ENCODE measurements at regions not wholly inside any gene's neighbourhood (a gene's known extent, or its start where the extent isn't known, plus 50 kb on each side); places are given as distances from the start of the nearest gene placed in this dataset.

GRCh38 chr9:120117081-120117480 lies 462.9 kb downstream of the CDK5RAP2 start:
- no peak for DNase-seq (ENCODE audit: low spot score)

GRCh38 chr9:120110520-120110919 lies 469.4 kb downstream of the CDK5RAP2 start:
- no peak for DNase-seq (ENCODE audit: low spot score)

DNA sequence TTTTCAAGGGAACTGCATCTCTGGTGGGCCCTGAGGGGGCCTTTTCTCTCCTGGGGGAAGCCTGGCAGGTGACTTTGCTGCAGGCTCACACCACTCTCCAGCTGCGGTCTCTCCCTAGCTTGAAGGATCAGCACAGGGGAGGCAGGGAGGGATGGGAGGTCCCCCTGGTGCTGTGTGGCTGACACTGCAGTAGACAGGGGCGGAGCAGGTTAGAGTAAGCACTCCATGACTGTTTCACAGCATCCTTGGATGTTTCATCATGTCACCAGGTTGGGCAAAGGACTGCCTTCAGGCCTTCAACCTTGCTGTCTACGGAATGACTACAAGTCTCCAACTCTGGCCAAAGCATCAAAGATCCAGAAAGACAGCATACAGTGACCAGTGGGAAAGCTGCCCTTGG lies 470.7 kb downstream of the CDK5RAP2 start:
- no peak for DNase-seq (ENCODE audit: low spot score)

DNA sequence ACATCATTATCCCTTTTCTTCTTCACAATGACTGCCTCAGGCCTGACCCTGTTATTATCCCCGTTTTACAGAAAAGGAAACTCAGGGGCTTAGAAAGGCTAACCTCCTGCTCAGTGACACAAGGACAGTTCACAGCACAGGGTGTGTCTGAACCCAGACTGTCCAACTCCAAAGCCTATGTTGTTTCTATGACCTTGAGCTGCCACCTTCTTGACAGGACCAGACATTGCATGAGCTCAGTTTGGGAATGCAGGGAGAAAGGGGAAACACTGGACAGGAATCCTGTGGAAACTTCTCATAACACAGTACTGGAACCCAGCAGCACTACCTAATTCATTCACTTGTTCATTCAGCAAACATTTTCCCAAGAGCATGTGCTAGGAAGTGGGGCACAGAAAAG lies 472.8 kb downstream of the CDK5RAP2 start:
- DNase-seq (ENCODE audit: low spot score): no peak

- no peak for DNase-seq (ENCODE audit: low spot score)
These were observed 475.2 kb downstream of the CDK5RAP2 start for GRCh38 chr9:120104771-120105170.

DNA sequence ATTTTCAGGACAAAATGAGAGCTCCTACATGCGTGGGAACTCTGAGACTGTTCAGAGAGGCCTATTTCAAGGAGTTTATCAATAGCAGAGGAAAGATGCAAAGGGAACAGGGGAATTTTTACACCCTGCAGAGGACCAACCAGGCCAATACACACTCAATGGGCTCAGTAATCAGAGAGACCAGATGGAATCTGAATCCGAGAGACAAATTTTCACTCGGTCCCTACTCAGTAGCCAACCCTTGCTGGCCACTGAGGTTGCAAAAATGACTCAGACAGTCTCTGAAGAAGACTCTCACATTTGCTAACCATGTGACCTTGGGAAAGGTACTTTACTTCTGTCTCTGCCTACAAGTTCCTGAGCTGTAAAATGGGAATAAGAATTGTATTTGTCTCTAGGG lies 479.4 kb downstream of the CDK5RAP2 start:
- no peak for DNase-seq (ENCODE audit: low spot score)

DNA sequence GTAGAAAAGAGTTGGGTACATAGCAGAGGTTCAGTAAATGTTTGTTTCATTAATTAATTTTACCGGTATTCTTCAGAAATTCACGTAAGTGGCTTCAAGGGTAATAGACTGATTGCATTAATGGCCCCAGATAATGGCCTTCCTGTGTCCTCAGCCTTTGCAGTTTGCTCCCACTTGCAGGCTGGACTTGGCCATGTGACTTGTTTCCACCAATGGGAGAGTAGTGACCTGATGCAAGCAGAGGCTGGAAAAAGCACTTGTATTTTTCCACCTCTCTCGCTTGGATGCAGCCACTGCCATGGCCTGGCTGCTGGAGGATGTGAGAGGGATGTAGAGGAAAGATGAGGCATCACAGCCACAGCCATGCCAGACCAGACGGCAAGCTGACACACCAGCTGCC lies 480.9 kb downstream of the CDK5RAP2 start:
- no peak for DNase-seq (ENCODE audit: low spot score)

DNA sequence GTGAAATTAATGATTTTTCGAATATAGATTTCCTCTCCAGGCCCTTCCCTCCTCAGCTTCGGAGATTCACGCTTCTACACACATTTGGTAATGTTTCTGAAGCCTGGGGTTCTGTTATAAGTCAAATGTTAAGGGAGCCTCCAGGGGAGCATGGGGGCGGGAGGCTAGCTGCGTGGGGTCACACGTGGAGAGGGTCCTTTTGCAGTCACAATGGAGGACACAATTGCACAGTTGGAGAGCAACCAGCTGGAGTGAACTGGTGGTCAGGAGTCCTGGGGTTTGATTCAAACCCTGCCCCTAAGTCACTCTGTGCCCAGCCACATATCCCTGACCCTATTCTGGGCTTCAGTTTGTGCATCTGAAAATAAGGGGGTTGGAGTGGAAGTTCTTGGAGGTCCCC lies 481.4 kb downstream of the CDK5RAP2 start:
- DNase-seq (ENCODE audit: low spot score): no peak

DNA sequence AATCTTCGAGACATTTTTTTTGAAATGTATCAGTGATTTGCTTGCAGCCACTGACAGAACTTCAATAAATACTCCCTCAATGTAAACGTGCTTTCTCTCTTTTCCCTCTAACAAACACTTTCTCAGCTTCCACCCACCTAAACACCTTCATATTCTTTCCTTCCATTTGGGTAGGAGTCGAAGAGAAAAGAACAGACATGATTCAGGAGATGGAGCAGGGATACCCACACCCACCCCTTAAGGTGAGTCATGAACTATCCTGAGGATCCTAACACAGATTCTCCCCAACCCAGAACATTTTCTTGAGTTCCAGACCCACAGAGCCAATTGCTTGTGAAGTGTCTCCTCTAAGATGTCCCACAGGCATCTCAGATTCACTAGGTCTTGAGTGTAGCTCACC lies 488.8 kb downstream of the CDK5RAP2 start:
- no peak for DNase-seq (ENCODE audit: low spot score)

DNA sequence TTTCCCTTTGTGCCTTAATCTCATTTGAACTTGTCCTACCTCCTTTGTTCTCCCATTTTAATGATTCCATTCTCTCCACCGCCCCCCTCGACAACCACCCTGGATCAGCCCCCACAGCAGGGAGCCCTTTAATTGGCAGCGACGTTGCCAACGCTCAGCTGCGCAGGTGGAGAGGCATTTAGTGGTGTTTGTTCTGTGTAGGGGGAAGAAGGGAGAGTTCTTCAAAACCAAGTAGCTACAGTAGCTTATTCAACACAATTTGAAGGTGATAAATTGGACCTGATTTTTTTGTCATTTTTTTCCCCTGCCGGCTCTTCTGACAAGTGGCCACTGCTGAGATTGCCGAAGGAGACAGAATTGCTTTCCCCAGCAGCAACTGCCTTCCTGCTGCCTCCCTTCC lies 499.1 kb downstream of the CDK5RAP2 start:
- no peak for DNase-seq (ENCODE audit: low spot score)

DNA sequence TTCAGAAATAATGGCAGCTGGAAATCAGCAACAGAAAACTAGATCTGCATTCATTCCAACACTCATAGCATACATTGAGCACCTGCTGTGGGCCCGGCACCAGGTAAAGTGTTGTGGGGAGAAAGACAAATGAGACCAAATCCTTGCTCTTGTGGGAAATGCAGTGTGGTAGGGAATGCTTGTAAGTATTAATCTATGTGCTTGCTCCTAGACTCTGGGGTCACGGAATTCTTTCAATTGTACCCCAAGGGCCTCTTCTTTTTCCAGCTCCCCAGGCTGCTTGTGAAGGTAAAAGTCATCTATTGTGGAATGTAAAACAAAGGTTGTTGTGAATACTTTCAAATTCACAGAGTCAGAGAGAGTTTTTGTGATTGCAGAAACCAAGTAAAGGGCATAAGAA lies 501.9 kb downstream of the CDK5RAP2 start:
- DNase-seq (ENCODE audit: low spot score): no peak

DNA sequence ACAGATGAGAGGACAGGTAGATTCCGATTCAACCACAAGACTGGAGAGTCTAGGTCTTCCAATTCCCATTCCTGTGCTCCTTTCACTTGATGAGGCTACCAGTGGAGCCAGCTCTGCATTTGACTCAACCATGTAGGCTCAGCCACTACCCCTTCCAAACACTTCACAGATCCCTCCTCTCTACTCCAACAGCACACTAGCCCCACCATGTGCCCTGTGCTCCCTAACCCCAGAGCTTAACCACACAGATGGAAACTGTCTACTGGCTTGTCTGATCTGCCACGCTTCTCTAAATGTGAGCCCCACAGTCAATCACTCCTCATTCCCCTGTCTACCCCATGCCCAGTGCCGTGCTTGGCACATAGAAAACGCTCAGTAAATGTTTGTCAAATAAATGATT lies 508.2 kb downstream of the CDK5RAP2 start:
- DNase-seq (ENCODE audit: low spot score): no peak

GRCh38 chr9:120066315-120066714 lies 513.7 kb downstream of the CDK5RAP2 start:
- peak; percentile 69 for DNase-seq (ENCODE audit: low spot score)

DNA sequence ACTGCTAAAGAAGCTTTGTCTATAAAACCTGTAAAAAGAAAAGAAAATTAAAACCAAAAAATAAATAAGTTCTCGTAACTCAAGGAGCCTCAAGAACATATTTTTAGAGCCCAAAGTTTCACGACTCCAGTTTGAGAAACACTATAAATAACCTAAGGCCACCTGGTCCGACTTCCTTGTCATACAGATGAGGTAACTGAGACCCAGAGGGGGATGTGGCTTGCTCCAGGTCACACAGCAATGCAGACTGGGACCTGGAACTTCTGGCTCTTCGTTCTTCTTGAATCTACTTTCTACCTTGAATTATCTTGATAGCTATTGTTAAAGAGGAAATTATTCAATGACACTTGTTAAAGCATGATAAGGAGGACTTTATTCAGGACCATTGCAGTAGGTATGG lies 514.8 kb downstream of the CDK5RAP2 start:
- no peak for DNase-seq (ENCODE audit: low spot score)

- no peak for DNase-seq (ENCODE audit: low spot score)
These were observed 535.0 kb downstream of the CDK5RAP2 start for GRCh38 chr9:120045011-120045410.

DNA sequence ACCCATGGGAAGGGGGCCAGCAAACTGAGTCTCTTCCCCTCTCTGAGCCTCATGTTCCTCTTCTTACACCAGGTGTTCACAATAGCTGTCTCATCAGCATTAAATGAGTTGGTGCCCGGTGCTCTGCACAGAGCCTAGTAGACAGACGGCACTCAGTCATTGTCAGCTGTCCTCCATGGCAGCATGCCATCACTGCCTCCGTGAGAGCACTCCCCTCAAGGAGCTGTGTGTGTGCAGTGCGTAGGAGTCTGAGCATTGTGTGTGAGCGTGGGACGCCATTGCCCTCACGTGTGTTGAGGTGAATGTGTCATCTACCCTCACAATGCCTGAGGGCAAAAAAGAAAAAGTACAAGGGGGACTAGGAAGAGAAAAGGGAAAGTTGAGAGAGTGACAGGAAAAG lies 536.5 kb downstream of the CDK5RAP2 start:
- no peak for DNase-seq (ENCODE audit: low spot score)

DNA sequence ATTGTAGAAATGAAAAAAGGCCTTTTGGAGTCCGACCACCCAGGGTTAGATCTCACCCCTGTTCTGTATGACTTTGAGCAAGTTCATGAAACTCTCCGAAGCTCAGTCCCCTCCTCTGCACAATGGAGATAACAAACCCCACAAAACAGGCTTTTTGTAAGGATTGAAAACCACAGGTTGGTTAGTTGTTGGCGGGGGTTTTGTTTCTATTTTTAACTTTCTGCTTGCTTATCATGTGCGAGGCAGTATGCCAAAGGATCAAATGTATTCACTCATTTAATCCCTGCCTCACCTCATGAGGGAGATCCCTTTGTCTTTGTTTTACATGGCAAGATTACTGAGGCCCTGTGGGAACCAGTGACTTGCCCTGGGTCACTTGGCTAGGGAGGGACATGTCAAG lies 539.1 kb downstream of the CDK5RAP2 start:
- no peak for DNase-seq (ENCODE audit: low spot score)

DNA sequence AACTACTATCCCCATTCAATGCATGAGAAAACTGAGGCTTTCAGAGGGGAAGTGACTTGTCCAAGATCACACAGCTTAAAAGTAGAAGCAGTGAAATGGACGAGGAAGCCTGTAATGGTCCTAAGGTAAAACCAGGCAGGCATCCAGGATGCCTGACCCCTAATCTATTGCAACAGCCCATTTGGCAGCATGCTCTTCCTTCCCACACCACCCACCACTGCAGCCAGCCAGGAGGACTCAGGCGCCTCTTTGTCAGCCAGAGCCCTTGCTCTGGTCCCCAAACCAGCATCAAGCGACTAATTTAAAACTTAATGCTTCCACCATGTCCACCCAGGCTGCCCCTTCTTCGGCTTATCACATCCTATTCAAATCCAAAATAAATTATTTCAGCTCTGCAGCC lies 541.6 kb downstream of the CDK5RAP2 start:
- no peak for DNase-seq (ENCODE audit: low spot score)

- no peak for DNase-seq (ENCODE audit: low spot score)
These were observed 547.3 kb downstream of the CDK5RAP2 start for GRCh38 chr9:120032639-120033038.

GRCh38 chr9:120030847-120031246 lies 549.1 kb downstream of the CDK5RAP2 start:
- DNase-seq (ENCODE audit: low spot score): no peak

DNA sequence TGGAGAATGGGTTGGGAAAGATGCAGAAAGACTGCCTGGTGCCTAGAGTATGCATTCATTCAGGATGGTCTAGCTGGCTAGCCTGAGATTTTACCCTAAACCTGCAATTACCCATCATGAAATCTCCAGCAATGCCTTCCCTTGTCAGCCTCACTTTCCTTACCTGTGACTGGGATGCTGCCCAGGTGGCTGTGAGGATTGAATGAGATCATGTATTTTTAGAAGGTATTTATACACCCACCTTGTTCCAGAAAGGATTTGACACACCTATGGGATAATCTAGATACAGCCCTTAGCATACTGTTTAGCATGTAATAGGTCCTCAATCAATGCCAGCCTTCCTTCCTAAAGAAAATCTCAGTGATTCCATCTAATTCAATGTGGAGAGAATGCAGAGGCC lies 561.4 kb downstream of the CDK5RAP2 start:
- no peak for DNase-seq (ENCODE audit: low spot score)

DNA sequence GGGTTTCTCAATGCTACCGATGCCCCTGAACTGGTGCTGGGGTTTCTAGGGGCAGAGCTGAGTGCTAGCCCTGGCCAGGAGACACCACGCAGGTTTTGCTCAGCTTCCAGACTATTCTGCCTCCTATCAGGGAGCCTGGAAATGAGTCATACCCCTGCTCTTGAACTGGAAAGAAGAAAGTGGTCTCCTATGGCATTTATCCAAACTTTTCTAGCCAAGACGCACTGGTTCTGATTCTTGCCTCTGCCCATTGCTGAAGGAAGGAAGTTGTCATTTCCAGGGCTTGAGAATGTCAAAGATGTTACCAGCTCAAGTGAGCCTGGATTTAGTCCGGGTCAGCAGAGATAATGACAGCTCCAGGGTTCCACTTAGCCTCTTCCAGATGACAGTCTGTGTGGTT lies 561.9 kb downstream of the CDK5RAP2 start:
- no peak for DNase-seq (ENCODE audit: low spot score)

DNA sequence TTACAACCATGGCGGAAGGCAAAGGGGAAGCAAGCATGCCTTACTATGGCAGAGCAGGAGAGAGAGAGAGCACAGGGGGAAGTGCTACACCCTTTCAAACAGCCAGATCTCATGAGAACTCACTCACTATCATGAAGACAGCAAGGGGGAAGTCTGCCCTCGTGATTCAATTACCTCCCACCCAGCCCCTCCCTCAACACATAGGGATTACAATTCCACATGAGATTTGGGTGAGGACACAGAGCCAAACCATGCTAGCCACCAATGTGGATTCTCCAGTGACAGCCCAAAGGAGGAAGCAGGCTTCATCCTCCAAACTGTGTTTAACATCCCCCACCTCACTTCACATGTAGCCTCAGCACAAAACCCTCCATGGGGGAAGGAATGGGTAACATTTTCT lies 563.7 kb downstream of the CDK5RAP2 start:
- DNase-seq (ENCODE audit: low spot score): no peak

- DNase-seq (ENCODE audit: low spot score): no peak
These were observed 565.2 kb downstream of the CDK5RAP2 start for GRCh38 chr9:120014796-120015195.

- no peak for DNase-seq (ENCODE audit: low spot score)
These were observed 570.1 kb downstream of the CDK5RAP2 start for GRCh38 chr9:120009856-120010255.
